ENCODE measurements at regions not wholly inside any gene's neighbourhood (a gene's known extent, or its start where the extent isn't known, plus 50 kb on each side); places are given as distances from the start of the nearest gene placed in this dataset.

- no peak for TF ChIP-seq CTCF (IDR thresholded peaks at IDR 0.05)
- no peak for TF ChIP-seq POLR2A (IDR thresholded peaks at IDR 0.05)
These were observed 143.1 kb upstream of the KCNE2 start for GRCh38 chr21:34220556-34221195.
